Lower lobe of right lung (tissue), 2 donors: ENCODE measurements at regions not wholly inside any gene's neighbourhood (a gene's known extent, or its start where the extent isn't known, plus 50 kb on each side); places are given as distances from the start of the nearest gene placed in this dataset.

Experiments
- ATAC-seq, 2 donors: fragments of 200-7000 bp; cut with Tn5 transposase; one replicate each; pipeline ENCODE4 v1.9.1; 2020 to 2022; ENCODE audit warnings: mild to moderate bottlenecking in 2 of 2, moderate library complexity in 2 of 2
- DNase-seq: peaks from one replicate; pipeline ENCODE4 v3.0.0-alpha.2; 2020
- H3K27ac ChIP-seq: fragments of 200-600 bp; one replicate; pipeline ENCODE4 v1.8.0; 2022
- H3K27me3 ChIP-seq: fragments of 200-600 bp; one replicate; pipeline ENCODE4 v1.8.0; 2022; ENCODE audit warnings: low read depth
- H3K36me3 ChIP-seq: fragments of 200-600 bp; one replicate; pipeline ENCODE4 v1.8.0; 2022; ENCODE audit warnings: mild to moderate bottlenecking
- H3K4me1 ChIP-seq: fragments of 200-600 bp; one replicate; pipeline ENCODE4 v1.8.0; 2022
- H3K4me3 ChIP-seq: fragments of 200-600 bp; one replicate; pipeline ENCODE4 v1.8.0; 2022; ENCODE audit warnings: mild to moderate bottlenecking
- H3K9me3 ChIP-seq: fragments of 200-600 bp; one replicate; pipeline ENCODE4 v1.8.0; 2022
- CTCF ChIP-seq: fragments of 200-600 bp; IDR thresholded peaks from one replicate; pipeline ENCODE4 v1.8.0; 2022; ENCODE audit warnings: antibody characterized with exemption, mild to moderate bottlenecking
- intact Hi-C: fragments of 100-400 bp; cut with DNase I; formaldehyde crosslinking; loops from one replicate; pipeline ENCODE4 v1.11.0; 2022
- donor health status: DM: no; HTN: yes; CAD: no; lungs with severe emphysema.

DNA sequence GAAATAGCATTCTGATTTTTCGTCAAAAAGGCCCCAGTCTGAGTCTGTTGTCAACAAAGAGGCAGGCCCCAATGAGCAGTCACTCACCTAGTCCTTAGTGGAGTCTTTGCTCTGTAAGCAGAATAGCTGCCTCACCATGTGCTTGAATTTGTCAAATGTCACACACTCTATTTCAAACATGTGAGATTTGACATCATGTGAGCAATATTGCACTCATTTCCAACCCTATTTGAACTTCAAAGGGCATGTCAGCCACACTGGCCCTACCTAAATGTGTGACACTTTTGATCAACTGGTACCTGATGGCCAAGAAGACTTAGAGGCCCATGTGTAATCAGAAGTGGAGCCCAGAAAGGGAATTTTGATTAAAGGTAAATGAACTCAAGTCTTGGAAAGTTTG is 59.4 kb upstream of the PLAC1 start:
- TF ChIP-seq CTCF: no peak
- Histone ChIP-seq H3K27ac (peak overlapping the region; percentile 24), H3K4me3 (no peak overlapping the region), H3K4me1 (no peaks in the 10 kb centered on the region), H3K27me3 (no peaks in the 10 kb centered on the region), H3K36me3 (no peaks in the 10 kb centered on the region), H3K9me3 (no peaks in the 10 kb centered on the region)
- intact Hi-C loops: no loop called here
- no peak for DNase-seq
- ATAC-seq: peak in 1 of 2 donors; percentile 23

GRCh38 chrX:134716620-134717012 is 58.3 kb upstream of the PLAC1 start:
- H3K4me1 ChIP-seq: no peaks in the 10 kb centered on the region
- intact Hi-C loops: no loop called here
- no peak for DNase-seq
- no peak overlapping the region for H3K27ac ChIP-seq
- no peak overlapping the region for H3K4me3 ChIP-seq
- no peaks in the 10 kb centered on the region for H3K27me3 ChIP-seq
- H3K36me3 ChIP-seq: no peaks in the 10 kb centered on the region
- no peak for TF ChIP-seq CTCF
- no peaks in the 10 kb centered on the region for H3K9me3 ChIP-seq
- no peak for ATAC-seq

GRCh38 chrX:134715930-134716619 is 57.8 kb upstream of the PLAC1 start:
- DNase-seq (no peak), ATAC-seq (no peak)
- Histone ChIP-seq H3K4me3 (no peak overlapping the region), H3K4me1 (no peaks in the 10 kb centered on the region), H3K27ac (no peak overlapping the region), H3K9me3 (no peaks in the 10 kb centered on the region), H3K27me3 (no peaks in the 10 kb centered on the region), H3K36me3 (no peaks in the 10 kb centered on the region)
- TF ChIP-seq CTCF: no peak
- intact Hi-C loops: no loop called here

- H3K27me3 ChIP-seq: no peaks in the 10 kb centered on the region
- intact Hi-C loops: no loop called here
- no peaks in the 10 kb centered on the region for H3K4me1 ChIP-seq
- no peak for DNase-seq
- no peak for ATAC-seq
- no peak for TF ChIP-seq CTCF
- H3K4me3 ChIP-seq: no peak overlapping the region
- H3K36me3 ChIP-seq: no peaks in the 10 kb centered on the region
- no peak overlapping the region for H3K27ac ChIP-seq
- H3K9me3 ChIP-seq: no peaks in the 10 kb centered on the region
Measured at GRCh38 chrX:134714633-134715110, 56.4 kb upstream of the PLAC1 start.

GRCh38 chrX:134713618-134714107 is 55.4 kb upstream of the PLAC1 start:
- Histone ChIP-seq H3K27me3 (no peaks in the 10 kb centered on the region), H3K36me3 (no peaks in the 10 kb centered on the region), H3K9me3 (no peaks in the 10 kb centered on the region), H3K4me1 (no peaks in the 10 kb centered on the region), H3K27ac (no peak overlapping the region), H3K4me3 (no peak overlapping the region)
- ATAC-seq: no peak
- intact Hi-C loops: no loop called here
- TF ChIP-seq CTCF: no peak
- no peak for DNase-seq
